WTC11 (cell line): ENCODE measurements at regions not wholly inside any gene's neighbourhood (a gene's known extent, or its start where the extent isn't known, plus 50 kb on each side); places are given as distances from the start of the nearest gene placed in this dataset.

ENCODE experiments used
- ATAC-seq: fragments of 200-7000 bp; cut with Tn5 transposase; 2 replicates; pipeline ENCODE4 v1.10.0; 2021; ENCODE audit warnings: mild to moderate bottlenecking, moderate library complexity
- CTCF ChIA-PET: fragments of 300-600 bp; sonication (Branson Sonifier 250); formaldehyde crosslinking; loops from one replicate; lab custom pipeline; 2021; ENCODE audit warnings: antibody characterized with exemption; lab: Charles Lee
- POLR2A ChIA-PET: fragments of 350-600 bp; sonication (Branson Sonifier 250); formaldehyde crosslinking; loops from one replicate; lab custom pipeline; 2021; ENCODE audit warnings: antibody characterized with exemption; lab: Charles Lee
- DNase-seq: peaks from one replicate; pipeline ENCODE4 v3.0.0; 2021; ENCODE audit warnings: low spot score
- H3K27ac Mint-ChIP-seq: 2 replicates; pipeline ENCODE4 v1.8.0; 2021; ENCODE audit warnings: mixed read lengths
- H3K27me3 Mint-ChIP-seq: 2 replicates; pipeline ENCODE4 v1.8.0; 2021; ENCODE audit warnings: low read depth, mild to moderate bottlenecking, moderate library complexity, mixed read lengths
- H3K36me3 Mint-ChIP-seq: 2 replicates; pipeline ENCODE4 v1.8.0; 2021; ENCODE audit warnings: mixed read lengths
- H3K4me1 Mint-ChIP-seq: 2 replicates; pipeline ENCODE4 v1.8.0; 2022; ENCODE audit warnings: mixed read lengths
- H3K4me3 Mint-ChIP-seq: 2 replicates; pipeline ENCODE4 v1.8.0; 2021; ENCODE audit warnings: mild to moderate bottlenecking, moderate library complexity, mixed read lengths
- H3K9me3 Mint-ChIP-seq: 2 replicates; pipeline ENCODE4 v1.8.0; 2021; ENCODE audit warnings: mixed read lengths
- ATF1 ChIP-seq: sonication (generic); formaldehyde crosslinking; IDR thresholded peaks from 2 replicates; pipeline ENCODE4 v1.8.1; 2023; ENCODE audit warnings: mild to moderate bottlenecking, moderate library complexity, missing genetic modification reagents
- ATF3 ChIP-seq: sonication (generic); formaldehyde crosslinking; conservative IDR thresholded peaks from 2 replicates; pipeline ENCODE4 v1.8.1; 2022; ENCODE audit warnings: mild to moderate bottlenecking, missing genetic modification reagents
- CREB1 ChIP-seq: sonication (generic); formaldehyde crosslinking; IDR thresholded peaks from 2 replicates; pipeline ENCODE4 v1.8.0; 2023; ENCODE audit warnings: mild to moderate bottlenecking, missing genetic modification reagents
- ESRRA ChIP-seq: sonication (generic); formaldehyde crosslinking; IDR thresholded peaks from 2 replicates; pipeline ENCODE4 v1.8.1; 2022; ENCODE audit warnings: mild to moderate bottlenecking, missing genetic modification reagents, borderline replicate concordance
- IRF2 ChIP-seq: sonication (generic); formaldehyde crosslinking; IDR thresholded peaks from 2 replicates; pipeline ENCODE4 v1.8.0; 2022; ENCODE audit warnings: low read depth, missing genetic modification reagents, borderline replicate concordance
- JAZF1 ChIP-seq: fragments of 250-450 bp; sonication (Bioruptor Pico); IDR thresholded peaks from 2 replicates; pipeline ENCODE4 v1.9.0; 2021; ENCODE audit warnings: moderate library complexity, mild to moderate bottlenecking, inconsistent platforms
- KAT7 ChIP-seq: sonication (generic); formaldehyde crosslinking; IDR thresholded peaks from 2 replicates; pipeline ENCODE4 v1.8.1; 2023; ENCODE audit warnings: missing genetic modification reagents, mild to moderate bottlenecking, borderline replicate concordance
- MXD4 ChIP-seq: fragments of 250-450 bp; sonication (Bioruptor Pico); IDR thresholded peaks from 2 replicates; pipeline ENCODE4 v1.8.0; 2021; ENCODE audit warnings: mild to moderate bottlenecking, moderate library complexity, borderline replicate concordance
- MYBL2 ChIP-seq: sonication (generic); formaldehyde crosslinking; IDR thresholded peaks from 2 replicates; pipeline ENCODE4 v1.8.1; 2023; ENCODE audit warnings: mild to moderate bottlenecking, moderate library complexity, missing genetic modification reagents
- NFATC4 ChIP-seq: fragments of 250-450 bp; sonication (Bioruptor Pico); IDR thresholded peaks from 2 replicates; pipeline ENCODE4 v1.9.0; 2021; ENCODE audit warnings: mild to moderate bottlenecking
- NR1H2 ChIP-seq: sonication (generic); formaldehyde crosslinking; IDR thresholded peaks from 2 replicates; pipeline ENCODE4 v1.9.0; 2021; ENCODE audit warnings: mild to moderate bottlenecking, moderate library complexity, missing genetic modification reagents
- NR3C1 ChIP-seq: sonication (generic); formaldehyde crosslinking; conservative IDR thresholded peaks from 2 replicates; pipeline ENCODE4 v1.8.1; 2023; ENCODE audit warnings: low read depth, mild to moderate bottlenecking, missing genetic modification reagents
- PREB ChIP-seq: sonication (generic); formaldehyde crosslinking; IDR thresholded peaks from 2 replicates; pipeline ENCODE4 v1.8.1; 2022; ENCODE audit warnings: mild to moderate bottlenecking, missing genetic modification reagents, moderate library complexity, borderline replicate concordance
- PRRX2 ChIP-seq: fragments of 250-450 bp; sonication (Bioruptor Pico); IDR thresholded peaks from 2 replicates; pipeline ENCODE4 v1.8.0; 2021; ENCODE audit warnings: mild to moderate bottlenecking
- RELA ChIP-seq: sonication (generic); formaldehyde crosslinking; IDR thresholded peaks from 2 replicates; pipeline ENCODE4 v1.8.1; 2022; ENCODE audit warnings: missing genetic modification reagents, mild to moderate bottlenecking, borderline replicate concordance
- SOX15 ChIP-seq: fragments of 250-450 bp; sonication (Bioruptor Pico); IDR thresholded peaks from 2 replicates; pipeline ENCODE4 v1.9.0; 2021; ENCODE audit warnings: mild to moderate bottlenecking
- TEAD1 ChIP-seq: sonication (generic); formaldehyde crosslinking; IDR thresholded peaks from 2 replicates; pipeline ENCODE4 v1.8.0; 2022; ENCODE audit warnings: mild to moderate bottlenecking, missing genetic modification reagents
- TEAD4 ChIP-seq: sonication (generic); formaldehyde crosslinking; IDR thresholded peaks from 2 replicates; pipeline ENCODE4 v1.8.0; 2022; ENCODE audit warnings: mild to moderate bottlenecking, missing genetic modification reagents
- ZNF121 ChIP-seq: sonication (generic); formaldehyde crosslinking; IDR thresholded peaks from 2 replicates; pipeline ENCODE4 v1.8.0; 2023; ENCODE audit warnings: missing genetic modification reagents
- ZNF219 ChIP-seq: sonication (generic); formaldehyde crosslinking; IDR thresholded peaks from 2 replicates; pipeline ENCODE4 v1.8.0; 2023; ENCODE audit warnings: missing genetic modification reagents, mild to moderate bottlenecking, borderline replicate concordance
- ZNF396 ChIP-seq: fragments of 250-450 bp; sonication (Bioruptor Pico); IDR thresholded peaks from 2 replicates; pipeline ENCODE4 v1.8.0; 2021; ENCODE audit warnings: mild to moderate bottlenecking, moderate library complexity, borderline replicate concordance
- ZNF423 ChIP-seq: fragments of 250-450 bp; sonication (Bioruptor Pico); IDR thresholded peaks from 2 replicates; pipeline ENCODE4 v2.1.2; 2022; ENCODE audit warnings: mild to moderate bottlenecking, moderate library complexity
- ZNF512 ChIP-seq: sonication (generic); formaldehyde crosslinking; IDR thresholded peaks from 2 replicates; pipeline ENCODE4 v1.8.1; 2022; ENCODE audit warnings: missing genetic modification reagents, borderline replicate concordance
- TF ChIP-seq, protein P1 (sequence below): fragments of 250-450 bp; sonication (Bioruptor Pico); IDR thresholded peaks from 2 replicates; pipeline ENCODE4 v1.8.0; 2021; ENCODE audit warnings: mild to moderate bottlenecking

GRCh38 chr10:117729156-117729555 is 186.6 kb downstream of the EMX2 start:
- H3K4me1 Mint-ChIP-seq, result peaks cover 34% of the 10 kb centered on the region
- H3K4me3 Mint-ChIP-seq, result no peak overlapping the region
- H3K36me3 Mint-ChIP-seq, result no peaks in the 10 kb centered on the region
- DNase-seq (no peak), ATAC-seq (no peak)
- no peak overlapping the region for H3K27ac Mint-ChIP-seq
- CTCF ChIA-PET, result no interaction called here
- peaks cover 12% of the 10 kb centered on the region for H3K27me3 Mint-ChIP-seq
- no peaks in the 10 kb centered on the region; the same call in 1 of the 2 replicates for H3K9me3 Mint-ChIP-seq
- TF ChIP-seq NFATC4, result no peak
- no peak for TF ChIP-seq CREB1
- TF ChIP-seq PREB (CRISPR knock-in tag), result no peak
- TF ChIP-seq MYBL2 (CRISPR knock-in tag), result no peak
- TF ChIP-seq ATF1 (CRISPR knock-in tag), result no peak
- no peak for TF ChIP-seq RELA (CRISPR knock-in tag)
- no peak for TF ChIP-seq KAT7 (CRISPR knock-in tag)
- no peak for TF ChIP-seq NR3C1 (CRISPR knock-in tag)
- TF ChIP-seq ZNF423, result no peak
- no peak for TF ChIP-seq IRF2
- no peak for TF ChIP-seq ZNF121 (CRISPR knock-in tag)
- no peak for TF ChIP-seq ZNF219 (CRISPR knock-in tag)
- no peak for TF ChIP-seq NR1H2 (CRISPR knock-in tag)
- TF ChIP-seq, all 79 proteins: peak for 0
- POLR2A ChIA-PET, result no interaction called here

- H3K27me3 Mint-ChIP-seq, result peaks cover 33% of the 10 kb centered on the region
- ATAC-seq, result no peak
- no peak for TF ChIP-seq ATF3 (CRISPR knock-in tag)
- no peak for TF ChIP-seq ESRRA
- no peak for TF ChIP-seq ZNF396 (CRISPR knock-in tag)
- no peak for TF ChIP-seq ZNF512 (CRISPR knock-in tag)
- TF ChIP-seq PREB (CRISPR knock-in tag), result no peak
- TF ChIP-seq PRRX2 (CRISPR knock-in tag), result no peak
- no peak for TF ChIP-seq MXD4 (CRISPR knock-in tag)
- no peak for TF ChIP-seq TEAD1
- no peak for TF ChIP-seq SOX15 (CRISPR knock-in tag)
- no peak for TF ChIP-seq JAZF1 (CRISPR knock-in tag)
- no peak for TF ChIP-seq TEAD4
- TF ChIP-seq, protein P1, sequence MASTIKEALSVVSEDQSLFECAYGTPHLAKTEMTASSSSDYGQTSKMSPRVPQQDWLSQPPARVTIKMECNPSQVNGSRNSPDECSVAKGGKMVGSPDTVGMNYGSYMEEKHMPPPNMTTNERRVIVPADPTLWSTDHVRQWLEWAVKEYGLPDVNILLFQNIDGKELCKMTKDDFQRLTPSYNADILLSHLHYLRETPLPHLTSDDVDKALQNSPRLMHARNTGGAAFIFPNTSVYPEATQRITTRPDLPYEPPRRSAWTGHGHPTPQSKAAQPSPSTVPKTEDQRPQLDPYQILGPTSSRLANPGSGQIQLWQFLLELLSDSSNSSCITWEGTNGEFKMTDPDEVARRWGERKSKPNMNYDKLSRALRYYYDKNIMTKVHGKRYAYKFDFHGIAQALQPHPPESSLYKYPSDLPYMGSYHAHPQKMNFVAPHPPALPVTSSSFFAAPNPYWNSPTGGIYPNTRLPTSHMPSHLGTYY, result no peak
- CTCF ChIA-PET, result interaction anchor here (1.9 kb wide), 1 partner anchor 10 kb away, joined by 5 read pairs; no protein-coding TSS in a partner anchor
- peaks cover 42% of the 10 kb centered on the region for H3K4me1 Mint-ChIP-seq
- POLR2A ChIA-PET, result no interaction called here
- DNase-seq, result no peak
- no peak overlapping the region for H3K27ac Mint-ChIP-seq
- H3K36me3 Mint-ChIP-seq, result no peaks in the 10 kb centered on the region
- no peaks in the 10 kb centered on the region; the same call in 1 of the 2 replicates for H3K9me3 Mint-ChIP-seq
- H3K4me3 Mint-ChIP-seq, result no peak overlapping the region
These were observed 188.7 kb downstream of the EMX2 start for GRCh38 chr10:117731121-117731791.
